ENCODE measurements at regions not wholly inside any gene's neighbourhood (a gene's known extent, or its start where the extent isn't known, plus 50 kb on each side); places are given as distances from the start of the nearest gene placed in this dataset.
"Not testable (repeated sequence)": the region's sequence is repeated elsewhere in the genome, so short reads cannot be mapped to it uniquely, and the experiment has no call there.

DNA sequence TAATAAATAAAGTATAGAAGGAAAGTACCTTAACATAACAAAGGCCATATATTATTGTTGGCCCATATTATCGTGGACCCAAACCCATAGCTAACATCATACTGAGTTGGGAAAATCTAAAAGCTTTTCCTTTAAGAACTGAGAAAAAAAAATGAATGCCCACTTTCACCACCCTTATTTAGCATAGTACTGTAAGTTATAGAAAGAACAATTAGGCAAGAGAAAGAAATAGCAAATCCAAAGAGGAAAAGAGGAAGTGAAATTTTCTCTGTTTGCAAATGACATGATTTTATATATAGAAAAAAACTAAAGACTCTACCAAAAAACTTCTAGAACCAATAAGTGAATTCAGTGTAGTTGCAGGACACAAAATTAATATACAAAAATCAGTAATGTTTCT lies 1854.6 kb downstream of the PCDH7 start:
- no peak for DNase-seq (ENCODE audit: low read depth)

DNA sequence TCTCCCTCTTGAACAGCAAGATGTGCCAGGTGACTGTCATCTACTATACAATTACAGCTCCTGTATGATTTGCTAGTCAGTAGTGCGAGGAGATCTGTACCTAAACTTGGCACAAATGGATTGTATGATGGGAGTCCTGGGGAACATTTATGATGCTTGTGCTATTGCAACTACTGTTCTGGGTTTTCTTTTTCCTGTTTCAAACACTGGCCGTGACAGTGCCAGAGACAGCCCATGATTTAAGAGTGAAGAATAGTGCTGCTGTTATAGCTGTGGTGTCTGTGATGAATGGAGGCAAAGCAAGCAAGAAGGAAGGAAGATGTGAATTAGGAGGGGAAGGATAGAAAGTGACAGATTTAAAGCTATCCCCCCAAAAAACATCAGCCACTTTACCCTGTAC lies 1868.9 kb downstream of the PCDH7 start:
- DNase-seq (ENCODE audit: low read depth), result no peak

DNA sequence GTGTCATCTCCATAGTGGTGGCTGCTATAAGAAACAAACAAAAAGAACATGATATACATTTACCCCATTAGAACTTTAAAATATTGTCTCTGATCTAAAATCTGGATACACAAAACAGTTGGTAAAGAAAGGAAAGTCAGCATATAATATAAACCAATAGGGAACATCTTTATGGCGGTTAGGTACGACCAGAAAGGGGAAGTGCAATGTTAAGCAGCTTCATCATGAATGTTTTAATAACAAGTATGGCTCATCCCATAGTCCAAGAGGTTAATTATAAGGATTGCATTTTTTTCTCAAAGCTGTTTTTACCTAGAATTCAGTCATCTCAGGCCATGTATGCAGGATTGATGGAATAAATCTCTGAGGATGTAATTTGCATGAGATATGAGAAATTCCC lies 1869.7 kb downstream of the PCDH7 start:
- DNase-seq (ENCODE audit: low read depth), result no peak

DNA sequence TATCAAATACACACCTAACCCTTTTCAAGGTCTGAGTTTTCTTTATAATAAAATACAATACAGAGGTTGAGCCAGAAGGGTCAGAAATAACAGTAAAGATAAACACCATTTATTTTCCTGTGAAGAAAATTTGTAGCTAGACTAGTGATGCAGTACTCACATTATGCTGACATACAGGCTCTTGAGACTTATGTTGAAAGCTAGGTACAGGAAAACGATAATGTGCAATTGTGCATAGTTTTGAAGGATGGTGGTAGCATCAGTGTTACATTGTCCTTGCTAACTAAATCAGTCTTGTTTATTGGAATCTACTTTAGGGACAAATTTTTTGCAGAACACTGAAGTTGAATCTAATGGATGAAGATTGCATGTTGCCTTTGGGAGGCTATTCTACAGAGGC lies 1877.2 kb downstream of the PCDH7 start:
- no peak for DNase-seq (ENCODE audit: low read depth)

DNA sequence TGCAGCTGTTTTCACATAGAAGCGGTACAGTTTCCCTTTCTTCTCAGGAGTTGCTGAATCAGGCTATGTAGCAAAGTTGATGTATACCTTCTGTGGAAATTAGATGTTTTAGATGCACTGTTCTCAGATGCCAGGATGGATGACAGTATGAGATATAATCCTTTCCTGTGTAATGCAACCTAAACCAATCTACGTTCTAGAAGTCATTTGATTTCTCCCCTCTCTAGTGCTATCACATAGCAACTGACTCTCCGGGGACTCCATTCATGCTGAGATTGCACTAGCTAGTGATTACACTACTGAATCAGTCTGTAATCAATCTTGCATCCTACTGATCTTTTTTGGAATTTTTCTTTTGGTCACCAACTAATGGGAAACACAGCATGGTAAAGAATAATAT lies 1881.7 kb downstream of the PCDH7 start:
- no peak for DNase-seq (ENCODE audit: low read depth)

DNA sequence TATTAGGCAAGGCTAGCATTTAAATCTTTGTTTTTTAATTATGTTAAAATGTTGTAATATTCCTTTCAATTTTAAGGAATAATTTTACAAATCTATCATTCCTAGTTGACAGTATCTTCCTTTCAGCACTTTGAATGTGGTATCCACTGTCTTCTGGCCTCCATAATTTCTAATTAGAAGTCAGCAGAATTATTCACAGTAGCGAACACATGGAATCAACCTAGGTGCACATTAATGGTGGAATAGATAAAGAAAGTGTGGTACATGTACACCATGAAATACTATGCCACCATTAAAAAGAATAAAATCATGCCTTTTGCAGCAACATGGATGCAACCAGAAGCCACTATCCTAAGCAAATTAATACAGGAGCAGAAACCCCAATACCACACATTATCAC lies 1887.8 kb downstream of the PCDH7 start:
- no peak for DNase-seq (ENCODE audit: low read depth)

DNA sequence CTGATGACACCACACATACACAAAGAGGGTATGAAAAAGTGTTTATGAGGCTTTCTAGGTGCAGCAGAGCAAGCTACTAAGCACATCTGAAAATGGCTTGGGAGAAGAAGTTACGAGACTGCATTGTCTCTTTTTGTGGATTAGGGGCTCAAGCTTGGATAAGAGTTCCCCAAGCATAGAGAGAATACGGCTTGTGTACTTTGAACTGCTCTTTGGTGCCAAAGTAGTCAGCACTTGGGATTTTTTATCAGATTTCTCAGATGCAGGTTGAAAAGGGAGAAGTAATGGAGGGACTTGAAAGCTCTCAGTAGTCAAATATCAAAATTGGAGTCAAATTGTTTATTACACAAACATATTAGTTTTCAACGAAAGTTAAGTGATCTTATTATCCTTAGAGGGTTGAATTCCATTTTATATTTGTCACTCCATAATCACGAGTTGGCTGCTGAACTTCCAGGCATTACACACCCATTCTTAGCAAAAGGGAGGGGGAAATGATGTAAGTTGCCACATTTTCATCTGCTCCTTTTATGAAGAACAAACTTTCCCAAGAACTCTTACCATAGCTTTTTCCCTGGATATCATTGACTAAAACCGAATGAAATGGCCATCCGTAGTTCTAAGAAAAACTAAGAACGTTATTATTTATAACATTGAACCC lies 1904.9 kb downstream of the PCDH7 start:
- DNase-seq (ENCODE audit: low read depth), result no peak

DNA sequence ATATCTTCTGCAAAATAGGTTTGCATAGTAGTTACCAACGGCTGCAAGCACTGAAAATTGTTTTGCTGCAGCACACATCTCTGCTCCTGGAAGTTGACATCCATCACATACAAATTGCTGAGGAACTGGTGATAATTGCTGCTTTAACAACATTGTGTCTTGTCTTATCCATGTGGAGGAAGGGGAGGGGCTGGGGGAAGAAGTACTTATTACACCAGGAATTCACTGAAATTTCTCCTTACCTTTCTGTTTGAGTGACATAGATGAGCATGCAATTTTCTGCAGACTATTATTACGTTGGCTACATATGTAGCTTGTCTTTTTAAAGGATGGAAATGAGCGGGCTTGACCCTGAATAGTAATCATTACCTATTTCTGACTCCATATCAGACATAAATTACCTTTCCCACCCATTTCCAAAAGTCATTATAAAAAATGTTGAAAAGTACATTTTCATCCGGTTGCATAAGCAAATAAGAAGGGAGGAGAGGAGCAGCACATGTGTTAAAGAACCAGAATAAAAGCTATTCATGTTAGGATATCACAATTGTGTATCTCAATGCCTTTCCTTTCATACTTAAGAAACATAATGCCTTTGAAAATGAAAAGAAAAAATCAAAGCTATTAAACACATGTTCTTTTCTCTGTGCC lies 1905.6 kb downstream of the PCDH7 start:
- no peak for DNase-seq (ENCODE audit: low read depth)

DNA sequence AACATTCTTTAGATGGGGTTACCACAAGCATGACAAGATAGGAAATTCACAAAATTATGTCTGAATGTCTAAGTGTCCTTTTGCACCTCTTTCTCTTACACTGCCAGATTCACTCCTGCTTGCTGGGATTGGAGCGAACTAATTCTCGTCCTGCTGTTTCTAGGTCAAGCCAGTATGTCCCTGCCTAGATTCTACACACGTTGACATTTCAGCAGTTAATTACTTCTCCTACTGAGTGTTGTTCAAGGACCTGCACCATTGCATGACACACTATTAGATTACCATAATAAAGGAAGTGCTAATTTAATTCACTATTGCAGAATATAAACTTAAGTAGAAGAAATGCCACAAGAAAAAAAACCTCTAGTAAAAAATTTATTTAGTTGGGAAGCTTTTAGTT lies 1911.7 kb downstream of the PCDH7 start:
- DNase-seq (ENCODE audit: low read depth), result no peak

DNA sequence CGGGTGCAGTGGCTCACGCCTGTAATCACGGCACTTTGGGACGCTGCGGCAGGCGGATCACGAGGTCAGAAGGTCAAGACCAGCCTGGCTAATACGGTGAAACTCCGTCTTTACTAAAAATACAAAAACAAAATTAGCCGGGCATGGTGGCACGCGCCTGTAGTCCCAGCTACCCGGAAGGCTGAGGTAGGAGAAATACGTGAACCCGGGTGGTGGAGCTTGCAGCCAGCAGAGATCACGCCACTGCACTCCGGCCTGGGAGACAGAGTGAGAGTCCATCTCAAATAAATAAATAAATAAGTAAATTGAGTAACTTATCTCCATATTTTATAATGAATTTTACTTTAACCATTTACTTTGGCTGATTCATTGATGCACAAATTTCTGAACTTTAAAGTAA lies 1913.3 kb downstream of the PCDH7 start:
- DNase-seq (ENCODE audit: low read depth), result no peak

DNA sequence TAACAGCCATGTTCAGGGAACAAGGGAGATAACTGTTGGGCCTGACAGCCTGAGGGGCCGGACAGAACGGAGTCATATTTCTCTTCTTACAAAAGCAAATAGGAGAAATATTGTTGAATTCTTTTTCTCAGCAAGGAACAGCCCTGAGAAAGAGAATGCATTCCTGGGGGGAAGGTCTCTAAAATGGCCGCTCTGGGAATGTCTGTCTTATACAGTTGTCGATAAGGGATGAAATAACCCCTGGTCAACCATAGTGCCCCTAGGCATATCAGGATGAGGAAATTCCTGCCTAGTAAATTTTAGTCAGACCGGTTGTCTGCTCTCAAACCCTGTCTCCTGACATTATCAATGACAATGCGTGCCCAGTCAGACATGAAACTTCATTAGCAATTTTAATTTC lies 1925.5 kb downstream of the PCDH7 start:
- no peak for DNase-seq (ENCODE audit: low read depth)

DNA sequence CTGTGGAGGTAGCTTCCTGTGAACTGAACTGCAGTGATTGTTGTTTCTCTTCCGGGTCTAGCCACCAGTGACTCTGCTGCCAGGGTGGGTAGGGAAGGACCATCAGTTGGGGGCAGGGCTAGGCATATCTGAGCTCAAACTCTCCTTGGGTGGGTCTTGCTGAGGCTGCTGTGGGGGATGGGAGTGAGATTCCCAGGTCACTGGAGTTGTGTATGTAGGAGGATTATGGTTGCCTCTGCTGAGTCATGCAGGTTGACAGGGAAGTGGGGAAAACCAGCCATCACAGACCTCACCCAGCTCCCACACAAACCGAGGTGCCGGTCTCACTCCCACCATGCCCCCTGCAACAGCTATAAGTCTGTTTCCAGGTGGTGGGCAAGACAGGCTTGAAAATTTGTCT lies 1937.8 kb downstream of the PCDH7 start:
- DNase-seq (ENCODE audit: low read depth), result no peak

DNA sequence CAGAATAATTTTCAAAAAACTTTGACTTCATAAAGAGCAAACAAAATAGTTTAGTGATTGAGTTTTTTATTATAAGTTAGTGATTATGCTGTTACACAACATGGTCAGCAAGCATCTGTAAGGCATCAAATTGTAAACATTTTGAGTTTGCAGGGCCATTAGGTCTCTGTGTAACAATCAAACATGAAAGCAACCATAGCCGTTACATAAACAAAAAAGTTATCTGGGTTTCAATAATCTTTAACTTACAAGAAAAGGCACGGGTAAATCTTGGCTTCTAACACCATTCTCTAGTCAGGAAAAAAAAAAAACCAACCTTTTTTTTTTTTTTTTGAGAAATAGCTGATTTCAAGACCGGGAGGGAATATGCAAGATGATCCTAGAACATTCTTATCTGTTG lies 1941.1 kb downstream of the PCDH7 start:
- DNase-seq (ENCODE audit: low read depth), result no peak

DNA sequence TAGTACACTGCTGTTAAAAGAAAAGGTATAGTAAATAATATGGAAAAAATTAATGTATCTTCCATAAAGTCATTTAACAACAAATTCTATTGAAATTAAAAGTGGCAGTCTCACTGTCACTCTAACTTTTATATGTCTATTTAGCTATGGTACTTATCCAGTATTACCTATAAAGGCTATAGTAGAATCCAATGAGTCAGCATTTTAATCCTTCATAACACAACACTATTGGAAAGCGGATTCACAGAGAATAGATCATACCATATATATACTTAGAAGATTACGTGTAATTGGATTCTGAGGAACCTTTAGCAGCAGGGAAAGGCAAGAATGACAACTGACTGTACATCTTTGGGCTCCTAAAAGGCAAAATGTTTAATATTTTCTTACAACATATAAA lies 1942.6 kb downstream of the PCDH7 start:
- DNase-seq (ENCODE audit: low read depth), result no peak

DNA sequence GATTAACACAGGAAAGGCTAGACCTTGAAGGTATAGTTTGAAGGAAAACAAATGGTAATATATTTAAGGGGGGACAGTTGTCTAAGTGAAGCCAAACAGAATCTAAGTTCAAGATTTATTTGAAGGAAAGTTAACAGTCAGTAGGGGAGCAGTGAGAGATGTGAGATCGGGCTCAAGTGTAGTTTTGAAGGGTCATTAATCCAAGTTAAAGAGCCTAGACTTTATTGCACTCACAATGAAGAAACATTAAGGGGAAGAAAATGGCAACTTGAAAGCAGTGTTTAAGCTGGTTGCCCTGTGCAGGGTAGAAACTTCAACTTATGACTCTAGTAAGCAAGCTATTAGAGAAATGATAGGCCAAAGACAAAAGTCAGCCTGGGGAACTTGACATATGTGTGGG lies 1952.2 kb downstream of the PCDH7 start:
- no peak for DNase-seq (ENCODE audit: low read depth)

DNA sequence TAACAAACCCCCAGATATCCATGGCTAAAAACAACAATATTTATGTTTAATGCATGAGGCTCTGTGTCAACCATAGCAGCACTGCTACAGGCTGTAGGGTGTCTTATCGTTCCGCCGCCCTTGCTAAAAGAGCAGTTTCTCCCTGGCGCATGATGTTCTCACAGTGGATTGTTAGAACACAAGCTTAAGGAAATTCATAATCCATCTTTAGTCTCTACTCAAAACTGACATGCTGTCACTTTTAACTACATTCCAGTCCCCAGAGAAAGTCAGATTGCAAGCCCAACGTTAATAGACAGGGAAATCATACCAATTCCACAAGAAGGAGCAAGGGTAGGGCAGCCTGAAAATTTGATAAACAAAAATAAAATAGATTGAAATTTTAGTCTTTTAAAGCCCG lies 1960.8 kb downstream of the PCDH7 start:
- no peak for DNase-seq (ENCODE audit: low read depth)

DNA sequence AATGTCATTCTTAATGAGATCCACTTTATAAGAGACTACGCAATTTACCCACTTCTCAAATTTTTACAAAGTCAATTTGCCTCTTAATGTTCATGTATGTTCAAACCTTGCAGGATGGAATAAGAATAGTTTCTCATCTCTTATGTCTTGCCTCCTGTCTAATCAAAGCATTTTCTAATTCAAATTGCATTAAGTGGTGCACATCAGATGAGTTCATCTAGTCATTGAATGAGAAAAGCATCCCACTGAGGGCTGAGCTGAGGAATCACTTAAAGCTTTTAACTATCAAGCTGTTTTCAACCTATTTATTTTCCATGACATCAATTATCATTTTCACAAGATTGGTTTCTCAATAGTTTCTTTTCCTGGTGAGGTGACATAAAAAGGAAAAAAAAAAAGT lies 1964.0 kb downstream of the PCDH7 start:
- DNase-seq (ENCODE audit: low read depth), result no peak

DNA sequence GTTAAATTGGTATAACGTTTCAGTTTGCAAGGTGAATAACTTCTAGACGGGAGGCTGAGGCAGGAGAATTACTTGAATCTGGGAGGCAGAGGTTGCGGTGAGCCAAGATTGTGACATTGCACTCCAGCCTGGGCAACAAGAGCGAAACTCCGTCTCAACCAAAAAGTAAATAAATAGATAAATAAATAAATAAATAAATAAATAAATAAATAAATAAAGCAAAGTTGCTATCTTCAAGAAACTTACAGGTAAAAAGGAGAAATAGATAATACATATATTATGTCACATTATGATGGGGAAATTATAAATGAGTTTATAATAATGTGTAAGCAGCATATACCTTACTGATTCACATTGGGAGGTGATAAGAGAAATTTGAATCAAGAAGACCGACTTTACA lies 1966.0 kb downstream of the PCDH7 start:
- no peak for DNase-seq (ENCODE audit: low read depth)

DNA sequence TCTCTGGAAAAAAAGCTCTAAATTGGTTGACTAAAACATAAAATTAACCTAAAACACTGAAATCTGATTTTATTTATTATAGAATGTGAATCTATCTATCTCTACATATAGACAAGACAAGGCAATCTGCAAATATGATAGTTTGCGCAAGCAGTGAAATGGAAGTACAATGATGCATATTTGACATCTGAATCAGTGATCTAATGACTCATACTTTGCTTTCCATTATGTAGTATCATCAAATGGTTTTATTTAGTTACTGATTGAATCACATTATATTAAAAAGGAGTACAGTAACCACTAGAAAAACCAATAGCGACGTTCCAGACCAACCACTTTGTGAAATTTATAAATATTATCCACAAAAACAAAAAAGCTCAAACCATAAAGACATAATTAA lies 1969.3 kb downstream of the PCDH7 start:
- no peak for DNase-seq (ENCODE audit: low read depth)

DNA sequence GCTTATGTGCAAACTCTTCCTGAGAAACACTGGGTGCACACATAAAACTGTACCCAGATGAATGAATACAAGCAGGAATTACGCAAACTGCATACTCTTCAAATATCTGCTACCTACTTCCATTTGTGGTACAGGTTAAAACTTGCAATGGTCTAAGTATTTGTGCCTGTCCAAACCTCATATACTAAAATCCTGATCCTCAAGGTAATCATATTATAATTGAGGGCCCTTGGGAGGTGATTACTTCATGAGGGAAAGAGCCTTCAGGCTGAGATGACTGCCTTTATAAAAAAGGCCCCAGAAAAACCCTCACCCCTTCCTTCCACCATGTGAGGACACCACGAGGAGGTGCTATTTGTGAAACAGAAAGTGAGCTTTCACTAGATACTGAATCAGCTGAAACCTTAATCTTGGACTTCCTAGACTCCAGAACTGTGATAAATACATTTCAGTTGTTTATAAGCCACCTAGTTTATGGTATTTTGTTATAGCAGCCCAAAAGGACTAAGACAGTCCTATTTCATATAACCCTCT lies 1977.2 kb downstream of the PCDH7 start:
- no peak for DNase-seq (ENCODE audit: low read depth)

DNA sequence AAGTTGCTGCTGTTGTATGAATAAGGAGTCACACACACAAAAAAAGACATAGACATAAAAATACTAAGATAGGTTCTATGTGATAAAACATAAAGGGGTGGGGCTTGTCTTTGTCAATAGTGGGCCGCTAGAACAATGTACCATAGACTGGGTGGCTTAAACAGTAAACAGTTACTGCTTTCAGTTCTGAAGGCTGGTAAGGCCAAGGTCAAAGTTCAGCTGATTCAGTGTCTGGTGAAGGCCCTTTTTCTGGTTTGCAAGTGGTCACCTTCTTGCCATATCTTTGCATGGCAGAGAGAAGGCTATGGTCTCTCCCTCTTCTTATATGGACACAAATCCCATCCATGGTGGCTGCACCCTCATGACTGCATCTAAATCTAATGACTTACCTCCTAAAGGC lies 1980.7 kb downstream of the PCDH7 start:
- DNase-seq (ENCODE audit: low read depth), result no peak

DNA sequence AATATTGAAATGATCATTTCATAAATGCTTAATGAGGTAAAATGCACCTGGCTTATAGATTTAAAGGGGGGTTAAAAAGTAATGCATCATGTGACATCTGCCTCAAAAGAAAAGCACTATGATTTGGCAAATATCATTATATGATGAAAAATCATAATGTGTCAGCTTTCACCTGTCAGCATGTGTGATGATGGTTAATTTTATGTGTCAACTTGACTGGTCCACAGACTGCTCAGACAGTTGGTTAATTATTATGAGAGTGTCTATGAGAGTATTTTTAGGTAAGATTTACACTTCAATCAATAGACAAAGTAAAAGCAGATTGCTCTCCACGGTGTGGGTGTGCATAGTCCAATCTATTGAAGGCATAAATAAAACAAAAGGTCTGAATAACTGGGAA lies 1986.7 kb downstream of the PCDH7 start:
- no peak for DNase-seq (ENCODE audit: low read depth)

DNA sequence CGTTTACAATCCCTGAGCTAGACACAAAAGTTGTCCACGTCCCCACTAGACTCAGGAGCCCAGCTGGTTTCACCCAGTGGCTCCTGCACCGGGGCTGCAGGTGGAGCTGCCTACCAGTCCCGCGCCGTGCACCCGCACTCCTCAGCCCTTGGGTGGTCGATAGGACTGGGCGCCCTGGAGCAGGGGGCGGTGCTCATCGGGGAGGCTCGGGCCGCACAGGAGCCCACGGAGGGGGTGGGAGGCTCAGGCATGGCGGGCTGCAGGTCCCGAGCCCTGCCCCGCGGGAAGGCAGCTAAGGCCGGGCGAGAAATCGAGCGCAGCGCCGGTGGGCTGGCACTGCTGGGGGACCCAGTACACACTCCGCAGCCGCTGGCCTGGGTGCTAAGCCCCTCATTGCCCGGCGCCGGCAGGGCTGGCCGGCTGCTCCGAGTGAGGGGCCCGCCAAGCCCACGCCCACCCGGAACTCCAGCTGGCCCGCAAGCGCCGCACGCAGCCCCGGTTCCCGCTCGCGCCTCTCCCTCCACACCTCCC lies 1996.0 kb downstream of the PCDH7 start:
- DNase-seq (ENCODE audit: low read depth), result not testable (repeated sequence)

Measured in stromal cell of bone marrow (primary cell).